ENCODE measurements at regions not wholly inside any gene's neighbourhood (a gene's known extent, or its start where the extent isn't known, plus 50 kb on each side); places are given as distances from the start of the nearest gene placed in this dataset.

DNA sequence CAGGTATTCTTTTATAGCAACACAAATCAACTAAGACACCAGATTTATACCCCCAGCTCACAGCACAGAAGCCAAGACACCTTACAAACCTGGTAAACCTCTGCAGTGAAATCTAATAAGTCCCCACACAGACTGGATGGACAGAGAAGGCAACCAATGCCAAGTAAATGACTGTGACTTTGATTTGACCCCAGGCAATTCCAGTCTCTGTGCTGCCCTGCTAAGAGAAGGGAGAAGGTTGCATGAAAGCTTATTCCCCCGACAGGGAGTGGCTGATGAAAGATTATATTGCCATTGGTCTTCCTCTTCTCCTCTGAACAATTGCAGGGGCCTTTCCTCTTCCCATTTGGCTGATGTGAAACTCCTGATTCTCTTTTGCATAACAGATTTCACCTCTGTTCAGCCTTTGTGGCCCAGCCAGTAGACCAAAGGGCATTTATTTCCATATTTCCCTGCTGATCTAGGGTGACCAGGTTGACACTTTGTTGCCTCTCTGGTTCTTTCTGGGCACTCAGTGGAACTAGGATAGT, 107.6 kb downstream of the ADRB2 start:
- TF ChIP-seq NPAS2 (CRISPR knock-in tag; IDR thresholded peaks at IDR 0.05; ENCODE audit: borderline replicate concordance): no peak
- TF ChIP-seq THAP11 (CRISPR knock-in tag; IDR thresholded peaks at IDR 0.05): no peak
- TF ChIP-seq ZNF558 (CRISPR knock-in tag; IDR thresholded peaks at IDR 0.05; ENCODE audit: borderline replicate concordance): no peak
- TF ChIP-seq ZNF431 (CRISPR knock-in tag; IDR thresholded peaks at IDR 0.05; ENCODE audit: borderline replicate concordance, low read depth): no peak
- TF ChIP-seq, protein P1, sequence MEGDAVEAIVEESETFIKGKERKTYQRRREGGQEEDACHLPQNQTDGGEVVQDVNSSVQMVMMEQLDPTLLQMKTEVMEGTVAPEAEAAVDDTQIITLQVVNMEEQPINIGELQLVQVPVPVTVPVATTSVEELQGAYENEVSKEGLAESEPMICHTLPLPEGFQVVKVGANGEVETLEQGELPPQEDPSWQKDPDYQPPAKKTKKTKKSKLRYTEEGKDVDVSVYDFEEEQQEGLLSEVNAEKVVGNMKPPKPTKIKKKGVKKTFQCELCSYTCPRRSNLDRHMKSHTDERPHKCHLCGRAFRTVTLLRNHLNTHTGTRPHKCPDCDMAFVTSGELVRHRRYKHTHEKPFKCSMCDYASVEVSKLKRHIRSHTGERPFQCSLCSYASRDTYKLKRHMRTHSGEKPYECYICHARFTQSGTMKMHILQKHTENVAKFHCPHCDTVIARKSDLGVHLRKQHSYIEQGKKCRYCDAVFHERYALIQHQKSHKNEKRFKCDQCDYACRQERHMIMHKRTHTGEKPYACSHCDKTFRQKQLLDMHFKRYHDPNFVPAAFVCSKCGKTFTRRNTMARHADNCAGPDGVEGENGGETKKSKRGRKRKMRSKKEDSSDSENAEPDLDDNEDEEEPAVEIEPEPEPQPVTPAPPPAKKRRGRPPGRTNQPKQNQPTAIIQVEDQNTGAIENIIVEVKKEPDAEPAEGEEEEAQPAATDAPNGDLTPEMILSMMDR (CRISPR knock-in tag; IDR thresholded peaks at IDR 0.05): no peak
- no peak for TF ChIP-seq ELF1 (CRISPR knock-in tag; IDR thresholded peaks at IDR 0.05)
- no peak for TF ChIP-seq CREB1 (IDR thresholded peaks at IDR 0.05)
- no peak for TF ChIP-seq CREB1 (CRISPR knock-in tag; IDR thresholded peaks at IDR 0.05)
- TF ChIP-seq MXD1 (CRISPR knock-in tag; IDR thresholded peaks at IDR 0.05): no peak
- no peak for TF ChIP-seq TCF12 (IDR thresholded peaks at IDR 0.05)
- no peak for TF ChIP-seq TCF12 (CRISPR knock-in tag; IDR thresholded peaks at IDR 0.05)

All from HepG2 (cell line).